ENCODE measurements at regions not wholly inside any gene's neighbourhood (a gene's known extent, or its start where the extent isn't known, plus 50 kb on each side); places are given as distances from the start of the nearest gene placed in this dataset.

DNA sequence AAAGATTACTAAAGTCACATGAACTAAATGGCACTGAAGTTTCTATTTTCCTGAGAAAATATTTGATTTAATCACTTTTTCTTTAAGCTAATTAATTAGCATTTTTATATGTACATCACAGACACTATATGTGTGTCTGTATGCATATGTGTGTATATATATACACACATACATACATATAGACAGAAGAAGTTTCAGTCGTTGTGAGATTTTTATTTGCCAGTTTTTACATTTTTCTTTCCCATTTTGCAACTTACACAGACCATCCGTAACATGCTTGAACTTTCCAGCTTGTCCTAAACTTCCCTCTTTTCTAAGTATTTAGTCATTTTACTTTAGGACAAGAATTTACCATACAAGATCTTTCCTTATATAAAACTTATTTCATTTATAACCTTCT is 299.1 kb downstream of the IPO8 start:
- Histone ChIP-seq H3K27me3 (replicated peaks in 1 of 7) (no peaks in the 10 kb centered on the region), H3K36me3 (no peaks in the 10 kb centered on the region), H3K9me3 (peaks cover 0 to 37% (median 9%) of the 10 kb centered on the region in 8 donors), H3K27ac (no peak overlapping the region), H3K4me3 (no peak overlapping the region), H3K4me1 (no peaks in the 10 kb centered on the region)
- intact Hi-C loops (cut with DNase I; ENCODE audit: low total_unique reads) = no loop called here
- 74 to 81% (median 76%) methylated on average over 2 of the region's 2 CpGs for whole genome bisulfite sequencing, 5 donors
- no peak for DNase-seq
- TF ChIP-seq, protein P1, sequence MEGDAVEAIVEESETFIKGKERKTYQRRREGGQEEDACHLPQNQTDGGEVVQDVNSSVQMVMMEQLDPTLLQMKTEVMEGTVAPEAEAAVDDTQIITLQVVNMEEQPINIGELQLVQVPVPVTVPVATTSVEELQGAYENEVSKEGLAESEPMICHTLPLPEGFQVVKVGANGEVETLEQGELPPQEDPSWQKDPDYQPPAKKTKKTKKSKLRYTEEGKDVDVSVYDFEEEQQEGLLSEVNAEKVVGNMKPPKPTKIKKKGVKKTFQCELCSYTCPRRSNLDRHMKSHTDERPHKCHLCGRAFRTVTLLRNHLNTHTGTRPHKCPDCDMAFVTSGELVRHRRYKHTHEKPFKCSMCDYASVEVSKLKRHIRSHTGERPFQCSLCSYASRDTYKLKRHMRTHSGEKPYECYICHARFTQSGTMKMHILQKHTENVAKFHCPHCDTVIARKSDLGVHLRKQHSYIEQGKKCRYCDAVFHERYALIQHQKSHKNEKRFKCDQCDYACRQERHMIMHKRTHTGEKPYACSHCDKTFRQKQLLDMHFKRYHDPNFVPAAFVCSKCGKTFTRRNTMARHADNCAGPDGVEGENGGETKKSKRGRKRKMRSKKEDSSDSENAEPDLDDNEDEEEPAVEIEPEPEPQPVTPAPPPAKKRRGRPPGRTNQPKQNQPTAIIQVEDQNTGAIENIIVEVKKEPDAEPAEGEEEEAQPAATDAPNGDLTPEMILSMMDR (IDR thresholded peaks at IDR 0.05 in 8 of 11, conservative IDR thresholded peaks at IDR 0.05 in 3 of 11) = no peak
- TF ChIP-seq POLR2AphosphoS5 (IDR thresholded peaks at IDR 0.05) (no peak), POLR2A (IDR thresholded peaks at IDR 0.05) (no peak)

DNA sequence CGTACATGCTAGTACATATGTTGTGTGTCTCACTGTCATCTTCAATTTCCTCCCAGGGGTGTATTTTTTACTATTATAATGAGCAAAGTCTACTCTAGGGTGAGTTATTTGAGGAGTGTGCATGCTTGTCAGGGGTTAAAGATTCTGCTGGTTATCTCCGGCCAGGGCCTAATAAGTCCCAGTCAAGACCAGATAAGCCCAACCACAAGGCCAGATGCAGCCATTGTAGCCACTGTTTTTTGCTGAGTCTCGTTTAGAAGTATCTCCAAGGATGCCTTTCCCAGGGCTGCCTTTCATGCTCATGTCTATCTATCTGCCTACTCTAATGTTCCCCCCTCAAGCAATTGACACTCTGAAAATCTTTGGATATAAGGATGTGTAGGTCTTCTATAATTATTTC is 300.5 kb downstream of the IPO8 start:
- Histone ChIP-seq H3K27me3 (replicated peaks in 1 of 7) (no peaks in the 10 kb centered on the region), H3K4me1 (no peaks in the 10 kb centered on the region), H3K4me3 (no peak overlapping the region), H3K9me3 (peaks cover 0 to 39% (median 12%) of the 10 kb centered on the region in 8 donors), H3K36me3 (no peaks in the 10 kb centered on the region), H3K27ac (no peak overlapping the region)
- 46 to 75% (median 54%) methylated on average over 3 of the region's 3 CpGs for WGBS, 5 donors
- DNase-seq = no peak
- no peak for TF ChIP-seq POLR2A (IDR thresholded peaks at IDR 0.05)
- no peak for TF ChIP-seq POLR2AphosphoS5 (IDR thresholded peaks at IDR 0.05)
- TF ChIP-seq, protein P1 (IDR thresholded peaks at IDR 0.05 in 8 of 11, conservative IDR thresholded peaks at IDR 0.05 in 3 of 11) = no peak
- intact Hi-C loops (cut with DNase I; ENCODE audit: low total_unique reads) = no loop called here

DNA sequence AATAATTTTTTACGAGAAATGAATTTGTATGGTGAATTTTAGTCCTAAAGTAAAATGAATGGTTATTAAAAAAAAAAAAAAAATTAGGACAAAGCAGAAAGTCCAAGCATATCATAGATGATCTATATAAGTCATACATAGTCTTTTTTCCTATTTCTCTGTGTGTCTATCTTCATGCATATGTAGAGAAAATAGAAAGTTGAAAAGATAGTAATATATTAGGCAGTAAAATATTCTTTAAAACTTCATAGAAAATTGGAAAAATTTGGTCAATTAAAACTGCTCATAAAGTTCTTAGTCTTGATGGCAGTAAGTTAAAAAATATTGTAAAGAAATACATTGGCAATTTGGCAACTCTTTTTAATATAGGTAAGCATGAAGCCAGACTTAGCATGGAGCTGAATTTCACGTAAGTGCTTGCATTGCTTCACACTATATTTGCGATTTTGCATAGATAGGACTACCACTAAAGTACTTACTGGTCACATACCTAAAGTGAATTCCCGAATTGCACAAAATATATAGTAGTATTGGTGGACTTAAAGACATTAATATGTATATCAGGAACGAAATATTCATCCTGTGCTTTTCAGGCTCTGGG is 303.8 kb downstream of the IPO8 start:
- Histone ChIP-seq H3K4me3 (no peak overlapping the region), H3K4me1 (no peaks in the 10 kb centered on the region), H3K36me3 (no peaks in the 10 kb centered on the region), H3K9me3 (peaks cover 0 to 43% (median 12%) of the 10 kb centered on the region in 8 donors), H3K27ac (no peak overlapping the region), H3K27me3 (replicated peaks in 1 of 7) (no peaks in the 10 kb centered on the region)
- TF ChIP-seq POLR2AphosphoS5 (IDR thresholded peaks at IDR 0.05) = no peak
- TF ChIP-seq, protein P1 (IDR thresholded peaks at IDR 0.05 in 8 of 11, conservative IDR thresholded peaks at IDR 0.05 in 3 of 11) = no peak
- intact Hi-C loops (cut with DNase I; ENCODE audit: low total_unique reads) = no loop called here
- DNase-seq = no peak
- 79 to 89% (median 82%) methylated on average over 5 of the region's 5 CpGs for WGBS, 5 donors

DNA sequence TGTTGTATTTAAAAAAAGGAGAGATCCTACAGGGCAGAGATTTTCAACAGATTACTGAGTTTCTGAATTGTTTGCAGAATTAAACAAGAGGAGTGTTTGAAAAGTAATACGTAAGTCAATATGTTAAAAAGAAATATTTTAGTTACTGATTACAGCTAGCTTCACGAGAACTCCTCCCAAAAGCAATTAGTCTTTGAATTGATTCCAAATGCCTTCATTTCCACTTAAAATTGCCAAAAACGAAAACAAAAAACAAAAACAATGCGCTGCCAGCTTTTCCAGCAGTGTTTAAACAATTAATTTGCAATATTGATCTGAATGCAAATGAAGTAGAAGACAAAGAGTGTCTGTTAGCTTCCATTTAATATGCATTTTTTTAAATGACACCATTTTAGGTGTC is 310.0 kb downstream of the IPO8 start:
- no peak for TF ChIP-seq POLR2AphosphoS5 (IDR thresholded peaks at IDR 0.05)
- TF ChIP-seq POLR2A (IDR thresholded peaks at IDR 0.05) = no peak
- TF ChIP-seq, protein P1 (IDR thresholded peaks at IDR 0.05 in 8 of 11, conservative IDR thresholded peaks at IDR 0.05 in 3 of 11) = no peak
- H3K4me3 ChIP-seq = no peak overlapping the region
- WGBS, 5 donors = 68 to 78% (median 76%) methylated on average over 4 of the region's 4 CpGs

More for the DNA sequence above, 310.0 kb downstream of the IPO8 start:
- Histone ChIP-seq H3K27me3 (replicated peaks in 1 of 7) (no peaks in the 10 kb centered on the region), H3K36me3 (no peaks in the 10 kb centered on the region), H3K27ac (no peak overlapping the region), H3K4me1 (no peaks in the 10 kb centered on the region), H3K9me3 (peaks cover 0 to 28% (median 3%) of the 10 kb centered on the region in 8 donors)
- intact Hi-C loops (cut with DNase I; ENCODE audit: low total_unique reads) = no loop called here
- no peak for DNase-seq

Data from spleen (tissue), 11 donors.